ENCODE measurements at regions not wholly inside any gene's neighbourhood (a gene's known extent, or its start where the extent isn't known, plus 50 kb on each side); places are given as distances from the start of the nearest gene placed in this dataset.

DNA sequence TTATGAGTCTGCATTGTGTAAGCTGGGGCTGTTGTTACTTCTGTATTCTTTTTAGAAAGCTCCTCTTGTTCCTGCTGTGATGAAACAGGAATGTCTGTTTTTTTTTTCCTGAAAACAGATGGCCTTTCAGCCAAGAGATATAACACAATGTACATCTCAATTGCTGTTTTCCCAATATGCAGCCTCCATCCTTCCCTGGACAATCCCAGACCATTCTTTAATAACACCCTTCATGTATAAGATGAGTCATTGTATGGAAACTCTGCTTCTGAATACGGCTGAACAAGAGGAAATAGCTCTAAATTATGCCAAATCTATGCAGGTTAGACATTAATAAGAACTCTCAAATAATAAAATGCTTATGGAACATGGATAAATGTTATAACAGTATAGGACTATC lies 60.2 kb upstream of the LRRC4C start:
- no peak for DNase-seq
- no peak for TF ChIP-seq POLR2A (IDR thresholded peaks at IDR 0.05)
- TF ChIP-seq, protein P1, sequence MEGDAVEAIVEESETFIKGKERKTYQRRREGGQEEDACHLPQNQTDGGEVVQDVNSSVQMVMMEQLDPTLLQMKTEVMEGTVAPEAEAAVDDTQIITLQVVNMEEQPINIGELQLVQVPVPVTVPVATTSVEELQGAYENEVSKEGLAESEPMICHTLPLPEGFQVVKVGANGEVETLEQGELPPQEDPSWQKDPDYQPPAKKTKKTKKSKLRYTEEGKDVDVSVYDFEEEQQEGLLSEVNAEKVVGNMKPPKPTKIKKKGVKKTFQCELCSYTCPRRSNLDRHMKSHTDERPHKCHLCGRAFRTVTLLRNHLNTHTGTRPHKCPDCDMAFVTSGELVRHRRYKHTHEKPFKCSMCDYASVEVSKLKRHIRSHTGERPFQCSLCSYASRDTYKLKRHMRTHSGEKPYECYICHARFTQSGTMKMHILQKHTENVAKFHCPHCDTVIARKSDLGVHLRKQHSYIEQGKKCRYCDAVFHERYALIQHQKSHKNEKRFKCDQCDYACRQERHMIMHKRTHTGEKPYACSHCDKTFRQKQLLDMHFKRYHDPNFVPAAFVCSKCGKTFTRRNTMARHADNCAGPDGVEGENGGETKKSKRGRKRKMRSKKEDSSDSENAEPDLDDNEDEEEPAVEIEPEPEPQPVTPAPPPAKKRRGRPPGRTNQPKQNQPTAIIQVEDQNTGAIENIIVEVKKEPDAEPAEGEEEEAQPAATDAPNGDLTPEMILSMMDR (IDR thresholded peaks at IDR 0.05): no peak
- no peaks in the 10 kb centered on the region for H3K4me1 ChIP-seq
- H3K9me3 ChIP-seq: no peaks in the 10 kb centered on the region
- H3K27ac ChIP-seq: no peak overlapping the region
- intact Hi-C loops (cut with DNase I; ENCODE audit: low total_unique reads): no loop called here
- no peaks in the 10 kb centered on the region for H3K36me3 ChIP-seq
- no peaks in the 10 kb centered on the region for H3K27me3 ChIP-seq
- no peak overlapping the region for H3K4me3 ChIP-seq

DNA sequence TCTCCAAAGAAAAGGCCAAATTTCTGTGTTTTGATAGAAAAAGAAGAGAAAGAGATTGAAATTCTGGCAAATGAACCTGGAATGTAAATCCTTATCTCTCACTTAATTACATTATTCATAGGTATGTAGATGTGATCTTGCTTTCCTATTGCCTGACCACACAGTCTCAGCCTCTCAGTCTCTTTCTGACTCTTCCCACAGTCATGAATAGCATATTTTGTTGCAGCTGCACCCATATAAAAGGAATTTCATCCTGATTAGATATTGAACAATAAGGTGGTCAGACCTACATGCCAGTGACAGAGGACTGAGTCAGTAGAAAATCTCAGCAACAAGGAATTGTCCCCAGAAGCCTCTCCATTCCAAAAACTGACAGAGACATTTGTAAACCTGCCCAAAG lies 62.9 kb upstream of the LRRC4C start:
- intact Hi-C loops (cut with DNase I; ENCODE audit: low total_unique reads): no loop called here
- no peaks in the 10 kb centered on the region for H3K4me1 ChIP-seq
- H3K4me3 ChIP-seq: no peak overlapping the region
- no peak for TF ChIP-seq POLR2A (IDR thresholded peaks at IDR 0.05)
- TF ChIP-seq, protein P1 (IDR thresholded peaks at IDR 0.05): no peak
- H3K9me3 ChIP-seq: no peaks in the 10 kb centered on the region
- H3K36me3 ChIP-seq: no peaks in the 10 kb centered on the region
- H3K27me3 ChIP-seq: no peaks in the 10 kb centered on the region
- DNase-seq: no peak
- no peak overlapping the region for H3K27ac ChIP-seq

DNA sequence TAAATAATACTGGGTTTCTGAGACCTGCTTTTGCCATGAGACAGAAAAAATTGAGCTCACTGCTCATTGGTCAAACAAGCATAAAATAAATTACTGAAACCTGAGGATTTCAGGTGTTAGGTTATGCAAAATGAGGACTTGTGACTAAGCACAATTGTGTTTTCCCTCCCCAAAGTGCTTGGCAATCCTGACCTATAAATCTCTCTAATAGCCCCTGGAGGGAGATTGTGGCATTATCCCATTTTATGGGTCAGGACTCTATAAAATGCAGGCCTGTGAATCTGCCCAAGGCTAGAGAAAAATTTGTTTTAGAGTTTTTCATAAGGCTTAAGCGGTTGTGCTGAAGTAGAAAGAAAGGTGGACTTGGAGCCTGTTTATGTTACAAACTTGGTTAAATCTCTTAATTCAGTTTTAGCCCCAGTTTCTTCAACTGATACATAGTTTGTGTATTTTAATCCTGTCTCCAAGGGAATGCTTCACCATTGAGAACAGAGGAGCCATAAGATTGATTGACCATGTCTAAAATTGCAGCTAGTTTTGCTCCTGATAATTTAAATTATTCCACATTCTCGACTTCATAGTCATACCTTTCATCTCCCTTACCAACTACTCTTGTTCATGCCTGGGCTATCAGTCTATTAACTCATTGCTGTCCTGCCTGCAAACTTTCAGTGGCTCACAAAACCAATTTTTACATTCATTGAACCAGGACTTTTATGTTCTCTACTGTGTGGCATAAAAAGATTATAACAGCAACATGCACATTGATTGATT lies 63.6 kb upstream of the LRRC4C start:
- intact Hi-C loops (cut with DNase I; ENCODE audit: low total_unique reads): no loop called here
- no peak for DNase-seq
- H3K9me3 ChIP-seq: no peaks in the 10 kb centered on the region
- no peaks in the 10 kb centered on the region for H3K27me3 ChIP-seq
- no peak overlapping the region for H3K27ac ChIP-seq
- H3K4me1 ChIP-seq: no peaks in the 10 kb centered on the region
- H3K4me3 ChIP-seq: no peak overlapping the region
- TF ChIP-seq, protein P1 (IDR thresholded peaks at IDR 0.05): no peak
- TF ChIP-seq POLR2A (IDR thresholded peaks at IDR 0.05): no peak
- H3K36me3 ChIP-seq: no peaks in the 10 kb centered on the region

DNA sequence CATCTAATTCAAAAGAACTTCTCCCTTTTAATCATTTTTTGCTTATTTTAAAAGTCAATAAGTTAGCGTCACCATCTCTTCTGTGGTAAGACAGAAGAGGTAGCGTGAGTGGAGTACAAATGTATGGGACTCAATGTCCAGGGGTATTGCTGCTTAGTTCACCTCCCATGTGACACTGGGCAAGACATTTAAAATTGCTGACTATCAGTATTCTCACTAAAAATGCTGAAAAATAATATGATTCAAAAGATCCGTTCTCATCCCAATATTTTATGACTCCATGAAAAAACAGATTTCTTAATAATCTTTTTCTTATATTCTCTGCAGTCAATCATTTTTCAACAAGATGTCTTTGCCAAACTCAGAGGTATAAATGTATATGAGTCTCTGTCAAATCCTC lies 68.1 kb upstream of the LRRC4C start:
- H3K4me3 ChIP-seq: no peak overlapping the region
- H3K36me3 ChIP-seq: no peaks in the 10 kb centered on the region
- no peak for DNase-seq
- no peak overlapping the region for H3K27ac ChIP-seq
- H3K27me3 ChIP-seq: no peaks in the 10 kb centered on the region
- TF ChIP-seq, protein P1 (IDR thresholded peaks at IDR 0.05): no peak
- no peak for TF ChIP-seq POLR2A (IDR thresholded peaks at IDR 0.05)
- intact Hi-C loops (cut with DNase I; ENCODE audit: low total_unique reads): no loop called here
- no peaks in the 10 kb centered on the region for H3K4me1 ChIP-seq
- H3K9me3 ChIP-seq: no peaks in the 10 kb centered on the region

DNA sequence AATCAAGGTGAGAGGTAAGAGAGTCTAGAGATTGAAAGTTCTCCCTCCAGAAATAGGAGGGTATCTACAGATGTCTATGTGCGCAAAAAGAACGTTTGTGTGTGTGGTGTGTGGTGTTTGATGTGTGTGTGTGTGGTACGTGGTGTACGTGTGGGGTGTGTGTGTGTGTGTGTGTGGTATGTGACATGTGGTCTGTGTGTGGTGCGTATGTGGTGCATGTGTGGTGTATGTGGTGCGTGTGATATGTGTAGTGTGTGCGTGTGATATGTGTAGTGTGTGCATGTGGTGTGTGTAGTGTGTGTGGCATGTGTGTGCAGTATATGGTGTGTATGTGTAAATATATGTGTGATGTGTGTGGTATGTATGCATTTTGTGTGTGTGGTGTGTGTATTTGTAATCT lies 73.0 kb upstream of the LRRC4C start:
- Histone ChIP-seq H3K4me1 (no peaks in the 10 kb centered on the region), H3K4me3 (no peak overlapping the region), H3K36me3 (no peaks in the 10 kb centered on the region), H3K27me3 (no peaks in the 10 kb centered on the region), H3K9me3 (no peaks in the 10 kb centered on the region), H3K27ac (no peak overlapping the region)
- intact Hi-C loops (cut with DNase I; ENCODE audit: low total_unique reads): no loop called here
- no peak for DNase-seq
- no peak for TF ChIP-seq POLR2A (IDR thresholded peaks at IDR 0.05)
- TF ChIP-seq, protein P1 (IDR thresholded peaks at IDR 0.05): no peak

All from uterus (tissue), 3 donors.